GM21526 (cell line): ENCODE measurements at regions not wholly inside any gene's neighbourhood (a gene's known extent, or its start where the extent isn't known, plus 50 kb on each side); places are given as distances from the start of the nearest gene placed in this dataset.
A peak's percentile ranks its signal among the peaks of the same experiment; 100 is the strongest.

Source experiments
- ATAC-seq: cut with Tn5 transposase; IDR thresholded peaks from one replicate; pipeline ENCODE4 v1.9.1; 2021; ENCODE audit warnings: moderate library complexity; ENCODE audit not compliant: unreplicated experiment, low FRiP score

GRCh38 chr3:181764544-181764943 is 52.8 kb downstream of the SOX2 start:
- ATAC-seq: no peak

- no peak for ATAC-seq
Observed at GRCh38 chr3:181770296-181770695, 58.6 kb downstream of the SOX2 start.

GRCh38 chr3:181771120-181771519 is 59.4 kb downstream of the SOX2 start:
- ATAC-seq: no peak

- no peak for ATAC-seq
Observed at GRCh38 chr3:181772166-181772565, 60.4 kb downstream of the SOX2 start.

GRCh38 chr3:181773921-181774320 is 62.2 kb downstream of the SOX2 start:
- ATAC-seq: no peak

GRCh38 chr3:181782306-181782954 is 70.7 kb downstream of the SOX2 start:
- ATAC-seq: no peak

- no peak for ATAC-seq
Observed at GRCh38 chr3:181790561-181790960, 78.8 kb downstream of the SOX2 start.

GRCh38 chr3:181791056-181791955 is 79.6 kb downstream of the SOX2 start:
- ATAC-seq: no peak

DNA sequence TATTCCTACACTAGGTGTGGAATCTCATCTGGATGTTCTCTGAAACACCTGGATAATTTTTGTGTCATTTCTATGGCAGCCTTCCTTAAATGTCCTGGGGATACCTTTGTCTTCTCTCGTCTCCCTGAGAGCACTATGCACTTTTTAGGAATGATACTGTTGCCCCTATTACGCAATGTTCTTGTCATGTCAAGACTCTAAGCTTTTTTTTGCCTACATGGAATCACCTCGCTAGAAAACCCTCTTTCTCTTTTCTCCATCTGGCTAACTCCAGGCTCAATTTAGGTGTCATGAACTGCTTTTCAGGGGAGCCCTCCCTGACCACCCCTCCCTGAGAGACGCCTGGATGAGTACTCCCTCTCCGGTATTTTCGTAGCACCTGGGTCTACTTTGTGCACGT is 81.3 kb downstream of the SOX2 start:
- ATAC-seq: no peak

- no peak for ATAC-seq
Observed at GRCh38 chr3:181794011-181794790, 82.5 kb downstream of the SOX2 start.

- no peak for ATAC-seq
Observed at GRCh38 chr3:181796641-181797040, 84.9 kb downstream of the SOX2 start.

DNA sequence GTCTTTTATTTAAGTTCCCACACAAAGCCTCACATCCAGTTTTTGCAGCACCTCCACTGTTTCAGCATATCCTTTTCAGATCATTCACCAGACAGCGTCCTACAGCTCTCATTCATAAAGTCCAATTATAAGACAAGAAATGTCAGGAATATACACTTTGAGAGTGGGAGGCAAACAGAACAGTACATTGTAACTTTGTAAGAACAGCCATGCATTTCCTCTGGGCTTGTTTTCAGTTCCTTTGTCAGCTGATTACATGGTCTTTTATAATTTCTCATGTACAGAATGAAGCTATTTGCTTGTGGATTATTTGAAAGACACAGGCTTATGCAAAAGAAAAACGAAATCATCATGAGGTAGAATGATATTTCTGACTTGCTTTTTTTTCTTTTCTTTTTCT is 85.7 kb downstream of the SOX2 start:
- no peak for ATAC-seq

DNA sequence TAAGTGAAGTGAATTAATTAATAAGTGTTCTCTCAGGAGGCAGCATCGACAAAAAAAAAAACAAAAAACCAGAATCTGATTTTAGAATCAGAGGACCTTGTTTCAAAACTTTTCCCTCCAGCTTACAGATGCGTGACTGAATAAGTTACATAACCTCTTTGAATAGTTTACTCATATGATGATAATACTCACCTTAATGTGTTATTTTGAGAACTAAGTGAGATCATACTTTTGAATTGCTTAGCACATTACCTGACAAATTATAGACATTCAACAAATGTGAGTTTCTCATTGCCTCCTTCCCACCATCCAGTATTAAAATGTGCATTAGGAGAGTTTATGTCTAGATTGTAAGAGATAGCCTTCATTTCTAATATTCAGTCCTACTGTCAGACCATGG is 94.0 kb downstream of the SOX2 start:
- ATAC-seq: no peak

DNA sequence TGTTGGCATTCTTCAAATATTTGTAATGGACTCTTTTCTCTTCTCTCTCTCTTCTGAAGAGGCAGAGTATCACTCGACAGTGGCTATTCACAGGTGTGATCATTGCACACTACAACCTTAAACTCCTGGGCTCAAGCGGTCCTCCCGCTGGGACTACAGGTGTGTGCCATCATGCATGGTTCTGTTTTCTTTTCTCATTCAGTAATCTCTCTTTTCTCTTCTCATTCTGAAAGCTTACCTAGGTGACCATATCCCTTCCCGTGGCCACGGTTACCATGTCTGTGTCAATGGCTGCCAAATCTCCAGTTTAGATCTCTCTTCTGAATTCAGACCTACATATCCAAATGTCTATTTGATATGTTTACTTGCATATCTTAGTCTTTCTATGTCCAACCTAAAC is 96.3 kb downstream of the SOX2 start:
- no peak for ATAC-seq

GRCh38 chr3:181823716-181824115 is 112.0 kb downstream of the SOX2 start:
- ATAC-seq: no peak

GRCh38 chr3:181824961-181825360 is 113.2 kb downstream of the SOX2 start:
- ATAC-seq: no peak

DNA sequence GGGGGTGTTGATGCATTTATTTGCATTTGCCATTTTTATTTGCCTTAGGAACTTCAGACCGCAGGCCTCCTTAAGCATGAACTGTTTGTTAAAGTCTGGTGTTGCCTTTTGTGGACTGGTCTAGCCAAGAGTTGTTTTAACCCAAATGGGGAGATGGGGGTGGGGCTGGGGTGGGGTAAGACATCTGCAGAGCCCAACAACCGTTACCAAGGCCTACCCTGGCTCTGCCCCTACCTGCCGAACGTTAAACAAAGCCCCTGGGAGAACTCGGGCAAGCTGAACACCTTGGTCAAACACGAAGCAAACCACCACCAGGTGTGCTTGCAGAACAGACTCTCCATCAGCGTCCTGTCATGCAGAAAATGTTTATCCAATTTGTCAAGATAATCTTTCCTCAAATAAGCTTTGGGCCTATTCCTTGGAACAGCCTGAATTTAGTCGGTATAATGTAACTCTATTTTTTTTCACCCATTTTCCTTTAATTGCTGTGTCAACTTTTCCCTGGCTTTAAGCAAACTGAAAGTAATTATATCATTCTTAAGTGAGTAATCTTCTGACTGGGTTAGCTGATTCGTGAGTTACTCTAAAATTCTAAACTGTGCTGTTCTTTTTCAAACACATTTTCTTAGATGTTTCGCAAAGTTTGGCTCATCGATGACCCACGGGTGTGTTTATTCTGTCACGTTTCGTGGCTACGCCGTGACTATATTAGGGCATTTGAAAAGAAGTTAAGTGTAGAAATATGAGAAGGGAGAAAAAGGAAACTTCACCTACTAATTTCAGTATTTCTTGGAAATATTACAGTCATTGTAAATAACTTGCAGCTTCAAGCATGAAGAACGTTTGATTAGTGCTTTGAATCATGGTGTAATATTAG is 127.6 kb downstream of the SOX2 start:
- ATAC-seq: peak; percentile 30

DNA sequence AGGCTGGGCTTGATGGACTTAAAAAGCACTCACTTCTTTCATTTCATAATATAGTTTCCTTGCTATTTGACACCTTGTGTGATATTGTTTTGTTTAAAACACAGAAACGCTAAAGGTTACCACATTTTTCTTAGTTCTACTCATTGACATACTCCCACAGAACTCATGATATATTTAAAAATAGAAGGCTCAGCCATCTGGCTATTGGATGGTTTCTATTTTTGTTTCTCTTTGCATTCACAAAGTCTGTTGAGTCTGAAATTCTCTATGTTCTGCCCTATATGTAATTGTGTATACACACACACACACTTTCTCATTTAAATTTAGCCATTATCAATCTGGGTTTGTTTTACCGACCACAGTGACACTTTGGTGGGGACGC is 128.2 kb downstream of the SOX2 start:
- peak; percentile 68 for ATAC-seq

DNA sequence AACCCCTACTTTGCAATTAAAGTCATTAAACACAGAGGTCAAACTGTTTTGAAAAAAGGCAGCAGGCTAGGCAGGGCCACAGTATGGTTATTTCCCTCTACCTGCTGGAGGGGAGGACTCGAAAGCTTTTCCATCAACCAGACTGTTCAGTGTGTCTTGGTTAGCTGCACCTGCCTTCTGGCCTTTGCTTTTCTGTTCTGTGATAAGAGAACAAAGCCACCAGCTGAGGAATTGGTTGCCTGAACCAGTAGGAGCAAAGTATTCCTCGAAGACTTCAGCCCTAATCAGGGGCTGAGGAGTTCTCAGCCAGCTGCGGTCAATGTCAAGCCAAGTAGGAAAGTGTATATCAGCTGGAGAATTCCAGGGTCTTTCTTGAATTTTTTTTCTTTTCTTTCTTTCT is 132.5 kb downstream of the SOX2 start:
- ATAC-seq: no peak

- ATAC-seq: no peak
Observed at GRCh38 chr3:181847276-181847675, 135.6 kb downstream of the SOX2 start.
